Right lung (tissue), 2 donors: ENCODE measurements at regions not wholly inside any gene's neighbourhood (a gene's known extent, or its start where the extent isn't known, plus 50 kb on each side); places are given as distances from the start of the nearest gene placed in this dataset.
"Not testable (repeated sequence)": the region's sequence is repeated elsewhere in the genome, so short reads cannot be mapped to it uniquely, and the experiment has no call there.

Experiments used
- DNase-seq, 2 donors: peaks; one replicate each; pipeline ENCODE4 v3.0.0-alpha.2; 2013

DNA sequence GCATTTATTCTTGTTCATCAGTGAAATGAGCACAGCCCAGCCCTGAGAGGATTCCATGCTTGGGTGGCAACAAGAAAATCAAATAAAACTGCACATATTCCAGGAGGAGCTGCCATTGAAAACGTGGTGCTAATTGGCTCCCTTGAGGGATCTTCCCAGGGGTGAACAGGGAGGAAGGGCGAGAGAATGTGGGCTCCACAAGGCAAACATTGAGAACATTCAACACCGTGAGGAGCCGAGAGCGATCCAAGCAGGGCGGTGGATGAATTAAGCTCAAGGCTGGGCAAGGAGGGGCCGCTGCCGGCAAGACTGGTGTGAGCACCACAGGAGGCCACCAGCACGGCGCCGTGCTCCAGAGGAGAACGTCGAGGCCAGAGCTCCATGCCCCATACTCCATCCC, 166.9 kb downstream of the C16orf95 start:
- DNase-seq: no peak

DNA sequence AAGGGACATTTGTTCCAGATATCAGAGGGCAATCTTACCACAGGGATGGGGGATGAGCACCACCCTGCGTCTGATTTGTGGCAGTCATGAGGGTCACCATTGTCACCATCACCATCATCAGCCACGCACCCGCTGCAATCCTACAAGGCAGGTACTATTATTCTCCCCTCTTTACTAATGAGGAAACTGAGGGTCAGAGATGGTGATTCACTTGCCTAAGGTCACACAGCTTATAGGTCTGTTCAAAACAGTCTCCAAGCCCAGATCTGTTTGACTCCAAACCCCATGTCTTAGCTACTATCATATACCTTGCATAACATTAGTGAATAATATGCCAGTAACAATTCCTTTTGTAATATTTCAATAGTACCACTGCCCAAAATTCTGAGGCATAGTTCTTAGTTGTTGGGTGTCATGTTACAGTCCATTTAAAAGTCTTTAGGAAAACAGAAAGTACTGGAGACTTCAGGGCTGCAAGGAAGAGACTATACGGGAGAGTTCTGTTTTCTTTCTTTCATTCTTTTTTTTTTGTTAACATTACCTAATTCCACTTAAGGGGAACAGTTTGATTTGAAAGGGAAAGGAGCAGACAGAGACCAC, 166.4 kb downstream of the C16orf95 start:
- no peak for DNase-seq

DNA sequence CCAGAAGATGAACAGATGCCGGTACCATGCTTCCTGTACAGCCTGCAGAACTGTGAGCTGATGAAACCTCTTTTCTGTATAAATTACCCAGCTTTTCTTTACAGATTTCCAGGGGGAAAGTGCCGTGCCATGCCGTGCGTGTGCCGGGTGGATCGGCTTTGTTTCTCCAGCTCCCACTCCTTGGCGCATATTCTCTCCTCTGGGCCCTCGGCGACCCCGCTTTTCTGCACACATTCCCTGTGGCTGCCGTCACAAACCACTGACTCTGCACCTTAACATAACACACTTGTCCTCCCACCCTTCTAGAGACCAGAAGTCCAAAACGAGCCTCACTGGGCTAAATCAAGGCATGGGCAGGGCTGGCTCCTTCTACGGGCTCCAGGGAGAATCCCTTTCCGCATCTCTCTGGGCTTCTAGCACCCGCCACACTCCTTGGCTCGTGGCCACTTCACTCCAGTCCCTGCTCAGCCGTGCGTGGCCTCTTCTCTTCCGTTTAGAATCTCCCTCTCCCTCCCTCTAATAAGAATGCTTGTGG, 164.9 kb downstream of the C16orf95 start:
- DNase-seq: no peak

- DNase-seq: no peak
Observed at GRCh38 chr16:87153326-87153725, 163.9 kb downstream of the C16orf95 start.

DNA sequence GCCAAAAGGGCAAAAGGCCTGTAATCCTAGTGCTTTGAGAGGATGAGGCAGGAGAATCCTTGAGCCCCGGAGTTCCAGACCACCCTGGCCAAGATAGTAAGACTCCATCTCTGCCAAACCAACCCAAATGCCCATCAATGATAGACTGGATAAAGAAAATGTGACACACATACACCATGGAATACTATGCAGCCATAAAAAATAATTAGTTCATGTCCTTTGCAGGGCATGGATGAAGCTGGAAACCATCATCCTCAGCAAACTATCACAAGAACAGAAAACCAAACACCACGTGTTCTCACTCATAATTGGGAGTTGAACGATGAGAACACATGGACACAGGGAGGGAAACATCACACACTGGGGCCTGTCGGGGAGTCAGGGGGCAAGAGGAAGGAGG, 161.9 kb downstream of the C16orf95 start:
- DNase-seq: not testable (repeated sequence)

GRCh38 chr16:87156195-87156594, 161.0 kb downstream of the C16orf95 start:
- DNase-seq: no peak

GRCh38 chr16:87160234-87160636, 157.0 kb downstream of the C16orf95 start:
- peak; percentile 49 to 50 for DNase-seq

- DNase-seq: no peak
Observed at GRCh38 chr16:87160701-87161337, 156.4 kb downstream of the C16orf95 start.

- not testable (repeated sequence) for DNase-seq
Observed at GRCh38 chr16:87161410-87161809, 155.8 kb downstream of the C16orf95 start.

GRCh38 chr16:87161822-87162676, 155.1 kb downstream of the C16orf95 start:
- DNase-seq: no peak

GRCh38 chr16:87162799-87163198, 154.4 kb downstream of the C16orf95 start:
- not testable (repeated sequence) for DNase-seq

- no peak for DNase-seq
Observed at GRCh38 chr16:87163637-87164036, 153.6 kb downstream of the C16orf95 start.

DNA sequence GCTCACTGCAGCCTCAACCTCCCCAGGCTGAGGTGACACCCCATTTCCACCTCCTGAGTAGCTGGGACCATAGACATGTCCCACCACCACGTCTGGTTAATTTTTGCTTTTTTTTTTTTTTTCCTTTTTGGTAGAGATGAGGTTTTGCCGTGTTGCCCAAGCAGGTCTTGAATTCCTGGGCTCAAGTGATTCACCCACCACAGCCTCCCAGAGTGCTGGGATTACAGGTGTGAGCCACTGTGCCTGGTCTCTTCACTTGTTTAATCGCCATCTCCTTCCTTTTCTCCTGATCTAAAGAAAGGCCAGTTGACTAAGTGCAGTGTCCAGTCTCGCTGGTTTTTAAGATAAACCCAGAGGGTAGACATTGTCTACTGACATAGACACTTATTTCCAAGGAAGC, 152.0 kb downstream of the C16orf95 start:
- DNase-seq: no peak

- DNase-seq: no peak
Observed at GRCh38 chr16:87165885-87166284, 151.3 kb downstream of the C16orf95 start.

- DNase-seq: no peak
Observed at GRCh38 chr16:87166321-87166720, 150.9 kb downstream of the C16orf95 start.

DNA sequence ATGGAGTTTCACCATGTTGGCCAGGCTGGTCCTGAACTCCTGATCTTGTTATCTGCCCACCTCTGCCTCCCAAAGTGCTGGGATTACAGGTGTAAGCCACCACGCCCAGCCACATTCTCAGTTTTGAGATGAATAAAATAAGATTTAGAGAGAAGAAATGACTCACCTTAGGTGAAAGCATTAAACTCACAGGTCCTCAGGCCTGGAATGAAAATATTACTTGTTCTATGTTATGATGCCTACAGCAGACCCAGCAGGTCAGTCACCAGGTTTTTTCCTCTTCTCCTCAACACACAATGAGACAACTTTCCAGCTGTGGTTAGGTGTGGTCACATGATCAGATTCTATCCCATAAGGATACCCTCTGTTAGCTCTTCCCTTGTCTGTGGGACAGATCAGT, 150.3 kb downstream of the C16orf95 start:
- DNase-seq: no peak

DNA sequence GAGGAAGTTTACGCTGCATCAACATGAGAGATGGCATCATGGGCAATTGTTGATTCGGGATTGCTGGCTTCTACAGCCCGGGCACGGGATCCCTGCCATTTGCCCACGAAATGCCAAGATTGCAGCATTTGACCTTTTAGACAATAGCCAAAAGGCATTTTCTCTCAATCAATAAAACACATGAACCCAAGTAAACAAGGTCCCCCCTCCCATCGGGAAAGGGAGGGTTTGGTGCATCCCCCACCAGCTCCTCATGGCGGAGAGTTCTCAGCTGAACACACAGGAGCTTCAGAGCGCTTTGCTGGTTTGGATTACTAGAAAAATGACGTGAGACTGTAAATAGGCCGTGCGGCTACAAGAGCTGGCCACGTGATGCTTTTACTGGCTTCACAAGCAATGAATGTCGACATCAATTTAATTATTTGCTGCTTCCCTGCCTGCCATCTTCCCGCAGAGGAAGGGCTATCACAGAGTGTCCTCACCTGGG, 147.6 kb downstream of the C16orf95 start:
- no peak for DNase-seq

DNA sequence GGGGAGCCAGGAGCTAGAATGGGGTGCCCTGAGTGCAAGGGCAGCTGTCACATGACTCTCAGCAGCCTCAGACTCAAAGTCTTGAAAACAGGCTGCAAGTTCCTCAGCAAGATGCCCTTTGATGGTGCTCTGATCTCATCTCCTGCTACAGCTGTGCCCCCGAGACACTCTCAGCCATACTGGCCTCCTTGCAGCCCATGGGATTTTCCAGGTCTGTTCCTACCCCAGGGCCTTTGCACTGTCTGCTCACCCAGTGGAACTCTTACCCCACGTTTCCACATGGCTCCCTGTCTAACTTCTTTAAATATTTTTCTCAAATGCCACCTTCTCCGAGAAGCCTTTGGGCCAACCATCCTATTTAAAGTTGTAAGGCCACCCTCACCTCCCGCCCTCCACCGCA, 146.9 kb downstream of the C16orf95 start:
- DNase-seq: no peak

GRCh38 chr16:87171723-87172122, 145.5 kb downstream of the C16orf95 start:
- no peak for DNase-seq

- DNase-seq: no peak
Observed at GRCh38 chr16:87172632-87173031, 144.6 kb downstream of the C16orf95 start.

DNA sequence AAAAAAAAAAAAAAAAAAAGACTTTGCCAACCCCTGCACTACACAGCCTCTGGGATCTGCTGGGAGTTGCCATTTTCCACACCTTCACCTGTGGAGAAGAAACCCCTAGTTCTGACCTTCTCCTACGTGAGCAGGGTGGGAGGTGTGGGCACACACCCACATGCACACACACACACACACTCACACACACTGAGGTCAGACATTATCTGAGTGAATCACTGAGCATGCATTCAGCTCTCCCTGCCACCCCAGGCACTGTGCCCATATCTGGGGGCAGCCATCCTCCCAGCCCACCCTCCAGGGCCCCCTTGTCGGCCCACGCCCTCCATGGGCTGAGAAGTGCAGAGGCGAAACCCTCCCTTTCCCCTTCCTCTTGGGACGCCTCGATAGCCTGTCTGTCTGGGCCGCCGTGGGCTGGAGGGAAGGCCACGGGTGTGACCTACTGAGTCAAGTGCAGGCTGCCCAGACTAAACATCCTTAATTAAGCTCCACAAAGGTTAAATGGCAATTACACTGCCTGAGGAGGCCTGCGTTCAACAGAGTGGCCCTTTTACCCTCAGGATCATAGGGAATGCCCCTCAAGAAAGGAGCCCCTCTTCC, 143.8 kb downstream of the C16orf95 start:
- no peak for DNase-seq

- no peak for DNase-seq
Observed at GRCh38 chr16:87174061-87174460, 143.1 kb downstream of the C16orf95 start.
